GM12891 (cell line): ENCODE measurements at regions not wholly inside any gene's neighbourhood (a gene's known extent, or its start where the extent isn't known, plus 50 kb on each side); places are given as distances from the start of the nearest gene placed in this dataset.

Source experiments
- POLR2A ChIP-seq: IDR thresholded peaks from 2 replicates; pipeline ENCODE4 v1.6.1; 2011; ENCODE audit warnings: low read depth, low read length, control low read depth
- POLR2AphosphoS5 ChIP-seq: IDR thresholded peaks from 2 replicates; pipeline ENCODE4 v1.6.1; 2011; ENCODE audit warnings: low read depth, low read length, control low read depth
- POU2F2 ChIP-seq: IDR thresholded peaks from 2 replicates; pipeline ENCODE4 v1.6.1; 2011; ENCODE audit warnings: low read depth, mild to moderate bottlenecking, control low read depth, low read length, moderate library complexity
- TAF1 ChIP-seq: IDR thresholded peaks from 2 replicates; pipeline ENCODE4 v1.6.1; 2011; ENCODE audit warnings: low read depth, low read length, control low read depth

- no peak for TF ChIP-seq POLR2A
- TF ChIP-seq POLR2AphosphoS5, result no peak
- TF ChIP-seq TAF1, result no peak
- no peak for TF ChIP-seq POU2F2
Observed at GRCh38 chr9:110028676-110029075, 179.3 kb downstream of the C9orf152 start.
